AG09309 (cell line): ENCODE measurements at regions not wholly inside any gene's neighbourhood (a gene's known extent, or its start where the extent isn't known, plus 50 kb on each side); places are given as distances from the start of the nearest gene placed in this dataset.

Experiments
- DNase-seq: peaks from one replicate; pipeline ENCODE4 v3.0.0-alpha.2; 2010; ENCODE audit warnings: low read depth
- H3K4me3 ChIP-seq: 2 replicates; pipeline ENCODE4 v1.5.1; 2011; ENCODE audit warnings: mild to moderate bottlenecking, low read depth, low read length, moderate library complexity; ENCODE audit not compliant: control insufficient read depth
- TF ChIP-seq, protein P1 (sequence below): IDR thresholded peaks from 2 replicates; pipeline ENCODE4 v1.5.1; 2011; ENCODE audit warnings: mild to moderate bottlenecking, low read depth, low read length, inconsistent platforms; ENCODE audit not compliant: insufficient read depth, control insufficient read depth; ENCODE audit errors: missing control alignments

DNA sequence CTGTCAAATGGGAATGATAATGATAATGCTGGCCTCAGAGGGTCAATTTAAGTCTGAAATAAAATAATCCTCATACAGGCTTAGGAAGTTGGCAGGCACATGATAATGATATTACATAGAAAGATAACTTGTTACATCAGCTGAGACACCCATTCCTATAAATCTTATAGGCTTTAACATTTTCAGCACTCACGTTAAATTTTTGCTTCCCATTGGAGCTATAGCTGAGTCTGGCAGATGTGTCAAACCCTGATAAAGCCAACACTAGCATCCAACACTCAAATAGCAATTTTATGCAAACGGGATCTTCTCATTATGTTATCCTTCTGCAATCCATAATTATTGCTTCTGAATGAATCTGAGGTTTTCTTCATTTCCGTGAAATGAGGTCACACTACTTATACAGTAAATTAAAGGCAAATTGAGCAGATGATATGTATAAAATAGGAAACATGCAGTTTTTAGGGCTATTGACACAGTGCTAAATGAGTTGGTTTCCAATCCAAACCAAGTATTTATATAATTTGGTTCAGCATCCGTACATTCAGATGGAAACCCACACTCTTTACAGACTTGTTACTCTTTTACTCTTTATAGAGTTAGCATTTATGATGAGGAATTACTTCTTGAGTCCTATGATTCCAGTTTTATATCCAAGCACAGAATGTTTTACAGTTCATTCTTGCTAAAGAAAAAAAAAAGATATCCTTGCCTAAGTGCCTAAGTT, 481.6 kb downstream of the BTBD3 start:
- H3K4me3 ChIP-seq = no peak overlapping the region
- TF ChIP-seq, protein P1, sequence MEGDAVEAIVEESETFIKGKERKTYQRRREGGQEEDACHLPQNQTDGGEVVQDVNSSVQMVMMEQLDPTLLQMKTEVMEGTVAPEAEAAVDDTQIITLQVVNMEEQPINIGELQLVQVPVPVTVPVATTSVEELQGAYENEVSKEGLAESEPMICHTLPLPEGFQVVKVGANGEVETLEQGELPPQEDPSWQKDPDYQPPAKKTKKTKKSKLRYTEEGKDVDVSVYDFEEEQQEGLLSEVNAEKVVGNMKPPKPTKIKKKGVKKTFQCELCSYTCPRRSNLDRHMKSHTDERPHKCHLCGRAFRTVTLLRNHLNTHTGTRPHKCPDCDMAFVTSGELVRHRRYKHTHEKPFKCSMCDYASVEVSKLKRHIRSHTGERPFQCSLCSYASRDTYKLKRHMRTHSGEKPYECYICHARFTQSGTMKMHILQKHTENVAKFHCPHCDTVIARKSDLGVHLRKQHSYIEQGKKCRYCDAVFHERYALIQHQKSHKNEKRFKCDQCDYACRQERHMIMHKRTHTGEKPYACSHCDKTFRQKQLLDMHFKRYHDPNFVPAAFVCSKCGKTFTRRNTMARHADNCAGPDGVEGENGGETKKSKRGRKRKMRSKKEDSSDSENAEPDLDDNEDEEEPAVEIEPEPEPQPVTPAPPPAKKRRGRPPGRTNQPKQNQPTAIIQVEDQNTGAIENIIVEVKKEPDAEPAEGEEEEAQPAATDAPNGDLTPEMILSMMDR = no peak
- no peak for DNase-seq

DNA sequence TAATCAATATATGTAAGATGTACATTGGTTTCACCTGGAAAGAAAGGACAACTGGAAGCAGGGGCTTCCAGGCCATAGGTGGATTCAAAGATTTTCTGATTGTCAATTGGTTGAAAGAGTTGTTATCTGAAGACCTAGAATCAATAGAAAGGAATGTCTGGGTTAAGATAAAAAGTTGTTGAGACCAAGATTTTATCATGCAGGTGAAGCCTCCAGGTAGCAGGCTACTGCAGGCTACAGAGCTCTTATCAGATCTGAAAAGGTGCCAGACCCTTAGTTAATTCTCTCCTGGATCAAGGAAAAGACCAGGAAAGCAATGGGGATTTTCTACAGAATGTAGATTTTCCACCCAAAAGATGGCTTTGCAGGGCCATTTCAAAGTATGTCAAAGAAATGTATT, 487.2 kb downstream of the BTBD3 start:
- no peak overlapping the region for H3K4me3 ChIP-seq
- no peak for DNase-seq
- TF ChIP-seq, protein P1 = no peak

DNA sequence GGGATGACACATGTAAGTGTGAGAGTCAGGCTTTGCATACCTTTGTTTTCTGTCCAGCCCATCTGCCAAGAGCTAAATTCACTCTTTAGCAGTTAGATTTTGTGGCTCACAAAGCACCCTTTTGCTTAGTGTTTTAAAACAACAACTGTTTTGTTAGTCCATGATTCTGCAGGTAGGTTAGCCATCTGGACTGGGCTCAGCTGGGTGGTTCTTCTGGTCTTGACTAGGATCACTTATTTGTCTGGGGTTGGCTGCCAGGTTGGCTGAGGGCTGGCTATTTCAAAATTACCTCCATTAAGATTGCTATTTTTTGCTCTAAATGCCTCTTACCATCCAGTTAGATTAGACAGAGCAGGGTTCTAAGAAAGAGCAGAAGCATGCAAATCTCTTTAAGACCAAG, 489.3 kb downstream of the BTBD3 start:
- no peak for DNase-seq
- TF ChIP-seq, protein P1 = no peak

DNA sequence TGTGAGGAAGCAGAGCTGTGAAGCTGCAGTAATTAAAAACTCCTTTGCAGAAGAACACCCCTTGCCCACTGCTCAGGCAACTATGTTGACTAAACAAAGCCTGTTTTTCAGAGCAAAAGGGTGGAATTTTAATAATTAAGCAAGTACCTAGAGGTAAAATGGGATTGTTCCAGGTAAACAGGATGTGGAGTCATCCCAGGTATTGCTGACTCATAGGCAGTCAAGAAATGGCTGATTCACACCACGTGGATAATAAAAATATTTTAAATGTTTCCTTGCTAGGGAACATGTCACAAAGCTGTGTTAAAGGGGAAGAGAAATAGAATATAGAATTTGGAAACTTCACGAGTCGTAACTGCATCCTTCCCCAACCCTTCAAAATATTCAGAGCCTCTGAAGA, 491.8 kb downstream of the BTBD3 start:
- no peak overlapping the region for H3K4me3 ChIP-seq
- no peak for DNase-seq
- TF ChIP-seq, protein P1 = no peak

More for the DNA sequence above, 489.3 kb downstream of the BTBD3 start:
- H3K4me3 ChIP-seq = no peak overlapping the region

DNA sequence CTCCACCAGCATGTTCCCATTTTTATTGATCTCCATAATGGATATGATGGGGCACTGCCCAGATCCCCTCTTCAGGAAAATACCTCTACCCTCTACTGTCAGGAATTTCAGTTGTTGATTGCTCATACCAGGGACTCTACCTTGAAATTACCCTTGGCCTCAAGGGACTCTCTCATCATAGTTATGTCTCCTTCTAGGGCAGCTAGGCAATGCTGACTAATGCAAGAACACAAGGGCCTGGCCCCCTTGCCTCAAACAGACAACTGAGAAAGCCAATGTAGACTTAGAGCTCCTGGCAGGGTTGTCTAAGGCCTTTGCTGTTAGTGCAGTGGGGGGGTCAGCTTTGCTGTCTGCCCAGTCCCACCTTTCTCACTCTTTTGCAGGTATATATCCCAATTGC, 493.1 kb downstream of the BTBD3 start:
- TF ChIP-seq, protein P1 = no peak

DNA sequence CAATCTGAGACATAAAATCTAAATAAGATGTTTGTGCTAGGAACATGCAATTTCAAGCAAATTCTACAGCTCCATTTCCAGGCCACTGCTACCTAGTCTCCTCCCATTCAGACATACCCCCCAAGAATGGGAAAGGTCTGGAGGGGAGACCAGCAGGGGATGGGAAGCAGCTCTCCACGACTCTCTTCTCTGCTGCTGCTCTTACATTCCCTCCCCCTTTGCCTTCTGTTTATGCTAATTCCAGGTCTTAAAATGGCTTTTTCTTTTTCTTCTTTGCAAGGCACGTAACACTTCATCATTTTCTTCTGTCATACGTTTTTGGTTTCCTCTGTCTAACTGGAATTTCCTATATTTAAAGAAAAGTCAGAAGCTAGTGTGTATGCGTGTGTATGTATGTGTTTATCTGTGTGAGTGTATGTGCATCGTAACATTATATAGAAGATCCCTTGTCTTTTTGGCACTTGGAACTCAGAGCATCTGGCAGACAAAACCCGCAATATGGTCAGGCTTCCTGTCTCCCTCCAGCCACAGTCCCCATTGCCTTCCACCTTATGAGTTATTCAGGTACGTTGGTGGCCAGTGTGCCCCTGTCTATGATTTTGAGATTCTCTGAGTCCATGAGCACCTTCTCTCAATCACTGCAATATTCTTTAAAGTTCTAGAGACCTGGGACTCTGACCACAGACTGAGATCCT, 493.7 kb downstream of the BTBD3 start:
- no peak overlapping the region for H3K4me3 ChIP-seq
- TF ChIP-seq, protein P1 = no peak
- no peak for DNase-seq

More for the DNA sequence above, 493.1 kb downstream of the BTBD3 start:
- H3K4me3 ChIP-seq = no peak overlapping the region
- no peak for DNase-seq
